Bronchial epithelial cell (primary cell): ENCODE measurements at regions not wholly inside any gene's neighbourhood (a gene's known extent, or its start where the extent isn't known, plus 50 kb on each side); places are given as distances from the start of the nearest gene placed in this dataset.
A peak's percentile ranks its signal among the peaks of the same experiment; 100 is the strongest.

Source experiments
- DNase-seq: peaks from one replicate; pipeline ENCODE4 v3.0.0-alpha.2; 2010; ENCODE audit warnings: low read depth
- FAIRE-seq: peaks from 2 replicates; lab custom pipeline; 2011; peaks lifted over from hg19 to GRCh38; lab: Jason Lieb, UNC
- H3K27me3 ChIP-seq: 2 replicates; pipeline ENCODE4 v1.5.1; 2011; ENCODE audit warnings: low read length; ENCODE audit not compliant: control insufficient read depth, insufficient read depth
- H3K36me3 ChIP-seq: 2 replicates; pipeline ENCODE4 v1.5.1; 2011; ENCODE audit warnings: low read length; ENCODE audit not compliant: control insufficient read depth, insufficient read depth
- H3K4me3 ChIP-seq: 2 replicates; pipeline ENCODE4 v1.5.1; 2011; ENCODE audit warnings: mild to moderate bottlenecking, low read depth, low read length, control low read depth
- CTCF ChIP-seq: IDR thresholded peaks from 2 replicates; pipeline ENCODE4 v1.5.1; 2011; ENCODE audit warnings: mild to moderate bottlenecking, moderate library complexity, low read length, control low read depth, inconsistent platforms; ENCODE audit not compliant: insufficient read depth, severe bottlenecking

DNA sequence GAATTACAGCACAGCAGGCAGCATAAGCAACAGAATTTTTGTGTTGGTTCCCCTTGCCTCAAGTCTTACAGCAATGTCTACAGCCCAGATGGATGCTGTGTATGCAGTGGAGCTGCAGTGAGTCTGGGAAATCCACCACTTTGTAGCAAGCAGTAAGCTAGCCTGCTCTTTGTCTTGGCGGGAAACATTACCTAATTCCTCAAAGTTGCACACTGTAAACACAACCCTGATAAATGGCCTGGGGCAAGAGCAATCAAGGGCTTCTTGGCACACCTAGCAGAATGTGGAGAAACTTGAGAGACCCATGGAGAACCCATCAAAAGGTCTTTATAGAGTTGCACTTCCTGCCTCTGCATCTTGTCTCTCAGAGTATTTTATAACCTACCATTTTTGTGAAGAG lies 102.0 kb upstream of the FOXP2 start:
- no peak for TF ChIP-seq CTCF
- FAIRE-seq, result no peak

DNA sequence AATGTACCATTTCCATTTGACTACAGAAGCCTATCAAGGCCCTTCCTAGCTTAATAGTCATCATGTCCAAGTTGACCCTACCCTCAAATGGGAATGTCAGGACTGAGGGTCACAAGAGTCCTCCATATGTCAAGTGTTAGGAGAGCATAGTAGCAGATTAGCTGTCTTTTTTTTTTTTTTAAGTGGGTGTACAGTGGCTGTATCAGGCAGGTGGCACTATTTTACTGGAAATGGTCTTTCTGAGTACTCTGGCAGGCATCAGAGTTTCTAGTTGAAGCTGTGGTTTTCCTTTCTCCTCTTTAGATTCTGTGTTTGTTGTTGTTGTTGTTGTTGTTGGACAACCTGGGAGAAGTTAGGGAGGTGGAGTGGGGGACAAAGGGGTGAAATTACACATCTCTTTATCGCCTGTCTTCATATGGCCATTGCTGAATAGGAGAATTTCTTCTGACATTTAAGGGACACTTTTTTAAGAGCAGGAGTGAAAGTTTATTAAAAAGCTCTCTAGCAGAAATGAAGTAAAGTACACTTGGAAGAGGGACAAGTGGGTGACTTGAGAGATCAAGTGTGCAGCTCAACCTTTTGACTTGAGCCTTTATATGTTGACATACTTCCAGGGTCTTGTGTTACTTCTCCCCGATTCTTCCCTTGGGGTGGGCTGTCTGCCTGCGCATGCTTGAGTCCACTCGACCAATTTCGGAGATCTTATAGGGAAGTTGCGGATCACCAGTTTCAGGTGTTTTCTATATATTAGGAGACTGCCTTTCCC lies 104.1 kb upstream of the FOXP2 start:
- H3K27me3 ChIP-seq, result no peaks in the 10 kb centered on the region
- DNase-seq, result no peak
- TF ChIP-seq CTCF, result no peak
- no peaks in the 10 kb centered on the region for H3K36me3 ChIP-seq
- no peak overlapping the region for H3K4me3 ChIP-seq
- no peak for FAIRE-seq

More for the DNA sequence above, 102.0 kb upstream of the FOXP2 start:
- no peaks in the 10 kb centered on the region for H3K36me3 ChIP-seq
- no peaks in the 10 kb centered on the region for H3K27me3 ChIP-seq
- H3K4me3 ChIP-seq, result no peak overlapping the region
- DNase-seq, result no peak

GRCh38 chr7:114309729-114310128 lies 104.9 kb upstream of the FOXP2 start:
- FAIRE-seq (no peak), DNase-seq (no peak)
- Histone ChIP-seq H3K27me3 (no peaks in the 10 kb centered on the region), H3K36me3 (no peaks in the 10 kb centered on the region), H3K4me3 (no peak overlapping the region)
- TF ChIP-seq CTCF, result no peak

GRCh38 chr7:114303301-114303700 lies 111.3 kb upstream of the FOXP2 start:
- TF ChIP-seq CTCF, result no peak
- no peak for FAIRE-seq

DNA sequence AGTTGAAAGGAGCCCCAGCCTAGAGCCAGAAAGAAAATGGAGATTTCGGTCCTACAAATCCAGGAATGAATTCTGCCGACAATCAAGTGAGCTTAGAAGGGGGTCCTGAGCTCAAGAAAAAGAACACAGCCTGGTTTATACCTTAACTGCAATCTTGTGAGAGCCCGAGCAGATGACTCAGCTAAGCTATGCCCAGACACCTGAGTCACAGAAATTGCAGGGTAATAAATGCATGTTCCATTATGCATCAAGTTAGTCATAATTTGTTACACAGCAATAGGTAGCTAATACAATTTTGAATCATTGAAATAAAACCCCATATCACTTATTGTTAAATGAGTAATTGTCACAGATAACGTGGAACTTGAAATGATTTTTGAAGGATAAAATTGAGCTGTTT lies 111.8 kb upstream of the FOXP2 start:
- TF ChIP-seq CTCF, result no peak
- DNase-seq, result peak; percentile 47
- FAIRE-seq, result no peak

More at GRCh38 chr7:114303301-114303700, 111.3 kb upstream of the FOXP2 start:
- H3K27me3 ChIP-seq, result no peaks in the 10 kb centered on the region
- no peaks in the 10 kb centered on the region for H3K36me3 ChIP-seq
- no peak for DNase-seq
- no peak overlapping the region for H3K4me3 ChIP-seq

DNA sequence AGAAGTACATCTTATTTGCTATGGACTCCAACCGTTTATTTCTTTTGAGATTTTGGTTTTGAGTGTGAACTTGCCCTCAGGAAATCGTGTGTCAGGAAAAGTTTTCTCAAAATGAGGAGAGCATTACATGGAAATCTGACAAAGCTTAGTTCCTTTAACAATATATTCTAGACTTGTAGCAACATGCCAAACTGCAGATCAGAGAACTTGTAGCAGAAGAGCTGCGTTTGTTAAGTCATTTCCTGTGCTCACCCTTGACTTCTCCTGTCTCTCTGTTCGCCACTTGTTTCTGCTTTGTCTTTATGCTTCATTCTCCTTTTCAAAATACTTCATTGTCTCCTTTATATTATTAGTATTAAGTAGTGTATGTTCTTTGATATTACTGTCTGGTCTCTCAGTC lies 116.6 kb upstream of the FOXP2 start:
- no peak for TF ChIP-seq CTCF
- FAIRE-seq (no peak), DNase-seq (peak; percentile 85)
- H3K36me3 ChIP-seq, result no peaks in the 10 kb centered on the region
- H3K4me3 ChIP-seq, result no peak overlapping the region
- no peaks in the 10 kb centered on the region for H3K27me3 ChIP-seq

More for the DNA sequence above, 111.8 kb upstream of the FOXP2 start:
- Histone ChIP-seq H3K27me3 (no peaks in the 10 kb centered on the region), H3K4me3 (no peak overlapping the region), H3K36me3 (no peaks in the 10 kb centered on the region)
